ENCODE measurements at regions not wholly inside any gene's neighbourhood (a gene's known extent, or its start where the extent isn't known, plus 50 kb on each side); places are given as distances from the start of the nearest gene placed in this dataset.

GRCh38 chr1:68551459-68551858 is 54.6 kb upstream of the DEPDC1 start:
- no peak for DNase-seq (ENCODE audit: low spot score)

GRCh38 chr1:68558321-68559026 is 61.6 kb upstream of the DEPDC1 start:
- no peak for DNase-seq (ENCODE audit: low spot score)

- no peak for DNase-seq (ENCODE audit: low spot score)
These were observed 69.0 kb upstream of the DEPDC1 start for GRCh38 chr1:68565923-68566322.

- DNase-seq (ENCODE audit: low spot score), result no peak
These were observed 74.0 kb upstream of the DEPDC1 start for GRCh38 chr1:68570871-68571270.

- DNase-seq (ENCODE audit: low spot score), result no peak
These were observed 74.8 kb upstream of the DEPDC1 start for GRCh38 chr1:68571454-68572235.

GRCh38 chr1:68585351-68585750 is 88.5 kb upstream of the DEPDC1 start:
- no peak for DNase-seq (ENCODE audit: low spot score)

GRCh38 chr1:68586766-68587165 is 89.9 kb upstream of the DEPDC1 start:
- DNase-seq (ENCODE audit: low spot score), result no peak

- DNase-seq (ENCODE audit: low spot score), result no peak
These were observed 91.4 kb upstream of the DEPDC1 start for GRCh38 chr1:68588304-68588703.

- no peak for DNase-seq (ENCODE audit: low spot score)
These were observed 93.6 kb upstream of the DEPDC1 start for GRCh38 chr1:68590473-68590872.

GRCh38 chr1:68594851-68595250 is 98.0 kb upstream of the DEPDC1 start:
- DNase-seq (ENCODE audit: low spot score), result no peak

- peak; percentile 52 for DNase-seq (ENCODE audit: low spot score)
These were observed 103.3 kb upstream of the DEPDC1 start for GRCh38 chr1:68600049-68600661.

- no peak for DNase-seq (ENCODE audit: low spot score)
These were observed 111.4 kb upstream of the DEPDC1 start for GRCh38 chr1:68608289-68608688.

- DNase-seq (ENCODE audit: low spot score), result no peak
These were observed 118.4 kb upstream of the DEPDC1 start for GRCh38 chr1:68615312-68615711.

GRCh38 chr1:68617942-68618341 is 121.1 kb upstream of the DEPDC1 start:
- no peak for DNase-seq (ENCODE audit: low spot score)

- no peak for DNase-seq (ENCODE audit: low spot score)
These were observed 123.7 kb upstream of the DEPDC1 start for GRCh38 chr1:68620571-68620970.

- no peak for DNase-seq (ENCODE audit: low spot score)
These were observed 126.8 kb upstream of the DEPDC1 start for GRCh38 chr1:68623700-68624099.

- DNase-seq (ENCODE audit: low spot score), result peak; percentile 11
These were observed 127.4 kb upstream of the DEPDC1 start for GRCh38 chr1:68624233-68624632.

GRCh38 chr1:68625624-68626023 is 128.7 kb upstream of the DEPDC1 start:
- DNase-seq (ENCODE audit: low spot score), result no peak

GRCh38 chr1:68633141-68633919 is 136.4 kb upstream of the DEPDC1 start:
- DNase-seq (ENCODE audit: low spot score), result no peak

GRCh38 chr1:68644504-68644903 is 147.6 kb upstream of the DEPDC1 start:
- no peak for DNase-seq (ENCODE audit: low spot score)

GRCh38 chr1:68651115-68651514 is 154.2 kb upstream of the DEPDC1 start:
- no peak for DNase-seq (ENCODE audit: low spot score)

GRCh38 chr1:68653882-68654281 is 157.0 kb upstream of the DEPDC1 start:
- no peak for DNase-seq (ENCODE audit: low spot score)

Measured in iPS-NIHi11 (cell line).